IMR-90 (cell line): ENCODE measurements at regions not wholly inside any gene's neighbourhood (a gene's known extent, or its start where the extent isn't known, plus 50 kb on each side); places are given as distances from the start of the nearest gene placed in this dataset.

ENCODE experiments used
- ATAC-seq: fragments of 200-7000 bp; cut with Tn5 transposase; 2 replicates; pipeline ENCODE4 v1.9.1; 2020; ENCODE audit warnings: low read depth, mild to moderate bottlenecking, moderate library complexity
- BruUV-seq: library from RNA; stranded (reverse); fragments of 400-500 nt; replicated peaks from 2 replicates; lab custom pipeline; 2021; lab: Mats Ljungman, UMichigan
- CTCF ChIA-PET: fragments of 300-600 bp; formaldehyde crosslinking; extraction: SDS; loops from one replicate; lab custom pipeline; 2021; ENCODE audit warnings: antibody characterized with exemption; lab: Yijun Ruan, JAX
- POLR2A ChIA-PET: fragments of 300-600 bp; sonication (Branson Sonifier 250); formaldehyde crosslinking; loops from one replicate; lab custom pipeline; 2022; ENCODE audit warnings: antibody characterized with exemption; ENCODE audit not compliant: unreplicated experiment; lab: Charles Lee
- DNase-seq: peaks from one replicate; pipeline ENCODE4 v3.0.0; 2013
- H2AFZ ChIP-seq: replicated peaks from 2 replicates; pipeline ENCODE3; 2013; ENCODE audit warnings: low read length, mild to moderate bottlenecking; ENCODE audit not compliant: poor library complexity
- H2AK5ac ChIP-seq: 2 replicates; pipeline ENCODE4 v1.6.1; 2013; ENCODE audit warnings: low read depth, low read length, inconsistent platforms
- H2AK9ac ChIP-seq: replicated peaks from 2 replicates; pipeline ENCODE3; 2013; ENCODE audit warnings: mild to moderate bottlenecking, low read depth, low read length, moderate library complexity; ENCODE audit not compliant: poor library complexity
- H2BK120ac ChIP-seq: 2 replicates; pipeline ENCODE4 v1.6.1; 2013; ENCODE audit warnings: low read depth, low read length, inconsistent platforms
- H2BK15ac ChIP-seq: 3 replicates; pipeline ENCODE4 v1.6.1; 2013; ENCODE audit warnings: low read depth, low read length, inconsistent platforms
- H2BK20ac ChIP-seq: 2 replicates; pipeline ENCODE4 v1.6.1; 2013; ENCODE audit warnings: low read depth, mild to moderate bottlenecking, inconsistent platforms, low read length, moderate library complexity
- H2BK5ac ChIP-seq: 2 replicates; pipeline ENCODE4 v1.6.1; 2013; ENCODE audit warnings: mild to moderate bottlenecking, low read depth, low read length, inconsistent platforms; ENCODE audit not compliant: poor library complexity, severe bottlenecking
- H3K14ac ChIP-seq: replicated peaks from 2 replicates; pipeline ENCODE4 v1.6.1; 2013; ENCODE audit warnings: low read depth, low read length, inconsistent platforms
- H3K18ac ChIP-seq: 2 replicates; pipeline ENCODE4 v1.6.1; 2013; ENCODE audit warnings: low read depth, low read length, control low read depth
- H3K23ac ChIP-seq: 2 replicates; pipeline ENCODE4 v1.6.1; 2013; ENCODE audit warnings: low read depth, low read length, inconsistent platforms
- H3K27ac ChIP-seq: 2 replicates; pipeline ENCODE4 v1.5.1; 2013; ENCODE audit warnings: mild to moderate bottlenecking, control low read depth, low read length; ENCODE audit not compliant: insufficient read depth
- H3K27me3 ChIP-seq: 2 replicates; pipeline ENCODE4 v1.6.1; 2013; ENCODE audit warnings: low read length; ENCODE audit not compliant: control insufficient read depth, insufficient read depth
- H3K36me3 ChIP-seq: 2 replicates; pipeline ENCODE4 v1.6.1; 2013; ENCODE audit warnings: low read length, mixed read lengths; ENCODE audit not compliant: control insufficient read depth, insufficient read depth
- H3K4ac ChIP-seq: 2 replicates; pipeline ENCODE4 v1.6.1; 2013; ENCODE audit warnings: low read depth, low read length, inconsistent platforms
- H3K4me1 ChIP-seq: 2 replicates; pipeline ENCODE4 v1.6.1; 2013; ENCODE audit warnings: low read length, mixed read lengths; ENCODE audit not compliant: control insufficient read depth, insufficient read depth
- H3K4me2 ChIP-seq: 2 replicates; pipeline ENCODE4 v1.6.1; 2013; ENCODE audit warnings: low read depth, mild to moderate bottlenecking, control low read depth, low read length, moderate library complexity
- H3K4me3 ChIP-seq: 2 replicates; pipeline ENCODE4 v1.5.1; 2013; ENCODE audit warnings: low read depth, mild to moderate bottlenecking, control low read depth, low read length, moderate library complexity; ENCODE audit not compliant: insufficient read depth
- H3K56ac ChIP-seq: 2 replicates; pipeline ENCODE4 v1.6.1; 2013; ENCODE audit warnings: low read length, inconsistent platforms; ENCODE audit not compliant: insufficient read depth; ENCODE audit errors: extremely low read depth
- H3K79me1 ChIP-seq, 2 experiments: 2 replicates each; pipeline ENCODE4 v1.6.1; 2013; ENCODE audit warnings: low read length in 2 of 2, inconsistent platforms in 1 of 2, low read depth in 1 of 2
- H3K9ac ChIP-seq: 2 replicates; pipeline ENCODE4 v1.6.1; 2013; ENCODE audit warnings: low read depth, low read length, control low read depth
- H3K9me1 ChIP-seq: 2 replicates; pipeline ENCODE4 v1.6.1; 2013; ENCODE audit warnings: low read length, inconsistent platforms; ENCODE audit not compliant: insufficient read depth
- H3K9me3 ChIP-seq: 2 replicates; pipeline ENCODE4 v1.6.1; 2013; ENCODE audit warnings: low read length; ENCODE audit not compliant: control insufficient read depth, insufficient read depth
- H4K20me1 ChIP-seq: 2 replicates; pipeline ENCODE4 v1.6.1; 2013; ENCODE audit warnings: low read length, inconsistent platforms; ENCODE audit not compliant: insufficient read depth
- H4K5ac ChIP-seq: 2 replicates; pipeline ENCODE4 v1.6.1; 2013; ENCODE audit warnings: mild to moderate bottlenecking, low read depth, low read length, control low read depth
- H4K8ac ChIP-seq, 2 experiments: 2 replicates each; pipeline ENCODE4 v1.6.1; 2013; ENCODE audit warnings: low read depth in 2 of 2, low read length in 2 of 2, control low read depth in 1 of 2, inconsistent platforms in 1 of 2
- H4K91ac ChIP-seq: 2 replicates; pipeline ENCODE4 v1.6.1; 2013; ENCODE audit warnings: low read depth, low read length, inconsistent platforms; ENCODE audit not compliant: insufficient read depth
- BHLHE40 ChIP-seq: fragments of 150-350 bp; IDR thresholded peaks from 2 replicates; pipeline ENCODE4 v1.6.1; 2016; ENCODE audit warnings: mild to moderate bottlenecking, low read depth, low read length
- CEBPB ChIP-seq: IDR thresholded peaks from 2 replicates; pipeline ENCODE4 v1.6.1; 2012; ENCODE audit warnings: low read depth, low read length, improper control_type of control experiment
- CHD1 ChIP-seq: IDR thresholded peaks from 2 replicates; pipeline ENCODE4 v1.6.1; 2012; ENCODE audit warnings: low read depth, low read length, improper control_type of control experiment
- CTCF ChIP-seq: conservative IDR thresholded peaks from 2 replicates; pipeline ENCODE4 v1.5.1; 2012; ENCODE audit warnings: mild to moderate bottlenecking, low read depth, low read length, improper control_type of control experiment
- FOS ChIP-seq: fragments of 150-350 bp; IDR thresholded peaks from 2 replicates; pipeline ENCODE4 v1.6.1; 2016; ENCODE audit warnings: low read depth, low read length
- MAFK ChIP-seq: IDR thresholded peaks from 2 replicates; pipeline ENCODE4 v1.6.1; 2012; ENCODE audit warnings: low read depth, low read length, improper control_type of control experiment
- MAZ ChIP-seq: IDR thresholded peaks from 2 replicates; pipeline ENCODE4 v1.6.1; 2012; ENCODE audit warnings: low read depth, mild to moderate bottlenecking, low read length, improper control_type of control experiment, moderate library complexity, borderline replicate concordance
- MXI1 ChIP-seq: IDR thresholded peaks from 2 replicates; pipeline ENCODE4 v1.6.1; 2012; ENCODE audit warnings: low read depth, mild to moderate bottlenecking, low read length, moderate library complexity, borderline replicate concordance
- NFE2L2 ChIP-seq: fragments of 150-350 bp; IDR thresholded peaks from 2 replicates; pipeline ENCODE4 v1.6.1; 2016; ENCODE audit warnings: low read depth, mild to moderate bottlenecking, low read length
- POLR2A ChIP-seq: IDR thresholded peaks from 2 replicates; pipeline ENCODE4 v1.6.1; 2012; ENCODE audit warnings: mild to moderate bottlenecking, low read depth, low read length
- RCOR1 ChIP-seq: IDR thresholded peaks from 2 replicates; pipeline ENCODE4 v1.6.1; 2012; ENCODE audit warnings: mild to moderate bottlenecking, low read length, improper control_type of control experiment; ENCODE audit not compliant: insufficient replicate concordance
- RFX5 ChIP-seq: IDR thresholded peaks from 2 replicates; pipeline ENCODE4 v1.8.0; 2012; ENCODE audit warnings: low read depth, mild to moderate bottlenecking, low read length, moderate library complexity
- USF2 ChIP-seq: fragments of 150-350 bp; IDR thresholded peaks from 2 replicates; pipeline ENCODE4 v1.6.1; 2017; ENCODE audit warnings: mild to moderate bottlenecking, antibody characterized with exemption, low read length, low read depth
- WGBS, 2 experiments: methylation state at CpG; one replicate each; pipeline versions ENCODE4 v1.1.5 to v1.1.7; 2013; ENCODE audit warnings: missing lambda C conversion rate in 2 of 2; ENCODE audit not compliant: insufficient read length in 1 of 2; ENCODE audit errors: extremely low coverage in 2 of 2; 5-methylcytosine and 5-hydroxymethylcytosine counted together
- dilution Hi-C: fragments of 300-500 bp; cut with HindIII; formaldehyde crosslinking; loops from one replicate; pipeline ENCODE4 v1.14.3; 2018; ENCODE audit warnings: low sequenced_read_pairs; ENCODE audit not compliant: unreplicated experiment
- in situ Hi-C: fragments of 300-500 bp; cut with MboI; formaldehyde crosslinking; loops from 3 replicates; pipeline ENCODE4 v1.14.3; 2019; ENCODE audit warnings: low sequenced_read_pairs, inconsistent platforms, mixed read lengths
- intact Hi-C: fragments of 100-400 bp; cut with micrococcal nuclease; formaldehyde crosslinking; loops from 2 replicates; pipeline ENCODE4 v1.10.0; 2022
- TF ChIP-seq, protein P1 (sequence below): fragments of 150-350 bp; IDR thresholded peaks from 2 replicates; pipeline ENCODE4 v1.6.1; 2016; ENCODE audit warnings: low read depth, mild to moderate bottlenecking, low read length, moderate library complexity, borderline replicate concordance

GRCh38 chr14:53381895-53382294 is 228.8 kb upstream of the DDHD1 start:
- Histone ChIP-seq H2BK20ac (no peak overlapping the region), H3K4me1 (no peaks in the 10 kb centered on the region), H3K79me1 (no peaks in the 10 kb centered on the region), H3K14ac (no peak overlapping the region), H3K9me1 (no peaks in the 10 kb centered on the region), H3K27me3 (no peaks in the 10 kb centered on the region), H4K5ac (no peak overlapping the region), H3K56ac (no peak overlapping the region), H3K9me3 (no peaks in the 10 kb centered on the region), H3K23ac (no peak overlapping the region), H3K4me3 (no peak overlapping the region), H3K9ac (no peak overlapping the region), H2AFZ (no peak overlapping the region), H3K18ac (no peak overlapping the region), H2BK120ac (no peak overlapping the region), H3K27ac (no peak overlapping the region), H2BK15ac (no peak overlapping the region), H4K20me1 (no peaks in the 10 kb centered on the region), H4K8ac (no peak overlapping the region), H3K4me2 (no peak overlapping the region), H3K4ac (no peak overlapping the region), H2AK5ac (peak overlapping the region; percentile 12; the same call in 1 of the 2 replicates), H3K36me3 (no peaks in the 10 kb centered on the region), H4K91ac (no peak overlapping the region), H2BK5ac (no peak overlapping the region), H2AK9ac (no peak overlapping the region)
- in situ Hi-C loops (no loop called here), intact Hi-C loops (no loop called here), dilution Hi-C loops (no loop called here)
- CTCF ChIA-PET: no interaction called here
- 100% methylated on average over 1 of the region's 2 CpGs; no CpG with 5 or more reads in 1 of the 2 experiments for WGBS, 2 experiments
- BruUV-seq: no TSS peak
- POLR2A ChIA-PET: no interaction called here
- DNase-seq (no peak), ATAC-seq (no peak)
- no peak for TF ChIP-seq NFE2L2
- no peak for TF ChIP-seq FOS
- TF ChIP-seq CTCF: no peak
- TF ChIP-seq BHLHE40: no peak
- TF ChIP-seq CEBPB: no peak
- TF ChIP-seq, protein P1, sequence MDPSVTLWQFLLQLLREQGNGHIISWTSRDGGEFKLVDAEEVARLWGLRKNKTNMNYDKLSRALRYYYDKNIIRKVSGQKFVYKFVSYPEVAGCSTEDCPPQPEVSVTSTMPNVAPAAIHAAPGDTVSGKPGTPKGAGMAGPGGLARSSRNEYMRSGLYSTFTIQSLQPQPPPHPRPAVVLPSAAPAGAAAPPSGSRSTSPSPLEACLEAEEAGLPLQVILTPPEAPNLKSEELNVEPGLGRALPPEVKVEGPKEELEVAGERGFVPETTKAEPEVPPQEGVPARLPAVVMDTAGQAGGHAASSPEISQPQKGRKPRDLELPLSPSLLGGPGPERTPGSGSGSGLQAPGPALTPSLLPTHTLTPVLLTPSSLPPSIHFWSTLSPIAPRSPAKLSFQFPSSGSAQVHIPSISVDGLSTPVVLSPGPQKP: no peak
- no peak for TF ChIP-seq MXI1
- TF ChIP-seq RCOR1: no peak
- no peak for TF ChIP-seq POLR2A
- TF ChIP-seq MAZ: no peak
- no peak for TF ChIP-seq CHD1
- no peak for TF ChIP-seq MAFK
- no peak for TF ChIP-seq USF2
- TF ChIP-seq RFX5: no peak
